Head of caudate nucleus (tissue), 42 donors: ENCODE measurements at regions not wholly inside any gene's neighbourhood (a gene's known extent, or its start where the extent isn't known, plus 50 kb on each side); places are given as distances from the start of the nearest gene placed in this dataset.
"Not testable (repeated sequence)": the region's sequence is repeated elsewhere in the genome, so short reads cannot be mapped to it uniquely, and the experiment has no call there.

Source experiments
- DNase-seq, 42 donors: peaks; one replicate each; pipeline versions ENCODE4 v3.0.0 to v3.0.0-alpha.2; 2020 to 2021; ENCODE audit warnings: mixed read lengths in 7 of 42
- intact Hi-C: fragments of 100-400 bp; cut with DNase I; formaldehyde crosslinking; loops from one replicate; pipeline ENCODE4 v1.15.0; 2022

DNA sequence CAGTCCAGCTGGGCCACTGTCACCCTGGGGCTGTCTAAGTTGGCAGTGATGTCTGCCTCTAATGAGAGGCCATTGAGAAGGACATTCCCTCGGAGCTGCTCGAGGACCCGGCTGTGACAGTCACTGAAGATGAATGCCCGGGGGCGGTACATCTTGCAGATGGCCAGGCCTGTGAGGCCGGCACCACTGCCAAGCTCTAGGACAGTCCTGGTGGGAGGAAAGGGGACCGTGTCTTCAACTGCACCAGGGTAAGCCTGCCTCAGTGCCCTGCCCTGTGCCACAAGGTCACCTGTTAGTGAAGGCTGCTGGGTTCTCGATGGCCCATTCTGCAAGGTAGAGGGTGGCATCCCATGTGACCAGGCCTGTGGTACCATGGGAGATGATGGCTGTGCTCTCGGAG is 236.6 kb upstream of the FRG2C start:
- intact Hi-C loops: loop anchor here (10.0 kb wide), 1 partner anchor 133 kb away; no protein-coding TSS in a partner anchor

GRCh38 chr3:75427906-75428305 is 236.2 kb upstream of the FRG2C start:
- not testable (repeated sequence) for DNase-seq
- intact Hi-C loops: loop anchor here (10.0 kb wide), 1 partner anchor 133 kb away; no protein-coding TSS in a partner anchor

More for the DNA sequence above, 236.6 kb upstream of the FRG2C start:
- peak in 1 of 42 donors; percentile 15 for DNase-seq

- intact Hi-C loops: loop anchor here (10.0 kb wide), 2 partner anchors 135 to 215 kb away; no protein-coding TSS in a partner anchor
- peak; percentile 53 to 92 (median 81) for DNase-seq
Observed at GRCh38 chr3:75429561-75430220, 234.4 kb upstream of the FRG2C start.

DNA sequence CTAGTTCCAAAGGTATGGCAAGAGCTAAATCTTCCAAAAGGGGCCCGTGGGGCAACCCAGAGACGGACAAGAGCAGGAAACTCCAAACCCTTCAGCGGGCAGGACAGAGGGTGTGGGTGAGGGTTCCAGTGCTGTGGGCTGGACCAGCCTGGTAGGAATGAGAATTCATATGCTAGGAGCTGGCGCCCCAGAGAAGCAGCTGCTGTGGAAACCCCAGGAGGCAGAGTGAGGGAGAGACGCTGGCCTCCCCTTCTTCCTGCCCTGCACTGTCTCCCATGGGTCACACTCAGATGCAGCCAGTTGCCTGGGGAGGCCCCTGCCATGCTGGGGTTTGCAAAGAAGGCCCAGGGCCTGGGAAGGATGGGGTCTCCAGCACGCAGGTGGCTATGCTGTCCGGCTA is 233.7 kb upstream of the FRG2C start:
- not testable (repeated sequence) for DNase-seq
- intact Hi-C loops: loop anchor here (10.0 kb wide), 1 partner anchor 214 kb away; no protein-coding TSS in a partner anchor

DNA sequence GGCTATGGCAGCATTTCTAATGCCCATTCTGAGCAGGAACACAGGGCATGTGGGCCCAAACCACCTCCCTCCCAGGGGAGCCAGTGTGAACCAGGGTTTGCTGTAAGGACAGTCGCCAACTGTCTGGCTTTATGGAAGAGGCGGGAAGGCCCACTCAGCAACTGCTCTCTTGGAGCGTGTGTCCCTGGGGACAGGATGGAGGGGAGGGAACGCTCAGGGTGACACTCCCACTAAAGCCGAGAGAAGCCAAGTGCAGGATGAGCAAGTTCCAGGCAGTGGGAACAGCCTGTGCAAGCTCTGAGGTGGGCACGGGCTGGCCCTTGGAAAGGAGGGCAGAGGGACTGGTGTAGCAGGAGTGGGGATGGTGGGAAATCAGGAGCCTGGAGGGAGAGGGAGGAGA is 233.0 kb upstream of the FRG2C start:
- intact Hi-C loops: loop anchor here (10.0 kb wide), 1 partner anchor 214 kb away; no protein-coding TSS in a partner anchor
- not testable (repeated sequence) for DNase-seq

DNA sequence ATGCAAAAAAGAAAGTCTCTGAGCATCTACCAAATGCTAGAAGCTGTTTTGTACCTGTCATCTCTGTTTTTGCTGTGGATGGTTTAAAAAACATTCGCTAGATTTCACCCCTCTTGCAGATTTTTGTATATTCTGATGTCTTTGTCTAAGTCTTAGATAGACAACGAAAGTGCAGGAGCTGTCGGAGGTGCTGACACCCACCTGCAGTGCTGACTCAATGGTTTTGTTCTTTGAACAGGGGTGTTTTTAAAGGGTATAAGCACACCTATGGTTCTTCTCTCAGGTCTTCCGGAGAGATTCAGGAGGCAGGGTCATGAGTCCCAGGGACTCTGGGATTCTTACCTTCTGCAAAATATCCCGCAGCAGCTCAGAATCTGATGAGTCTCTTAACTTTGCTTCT is 231.7 kb upstream of the FRG2C start:
- intact Hi-C loops: loop anchor here (10.0 kb wide), 1 partner anchor 212 kb away; no protein-coding TSS in a partner anchor
- DNase-seq: peak in 24 of 42 donors; percentile 19 to 76 (median 44)

- peak in 4 of 42 donors; percentile 12 to 47 (median 36) for DNase-seq
- intact Hi-C loops: loop anchor here (10.0 kb wide), 1 partner anchor 212 kb away; no protein-coding TSS in a partner anchor
Observed at GRCh38 chr3:75432885-75433284, 231.2 kb upstream of the FRG2C start.

- intact Hi-C loops: loop anchor here (10.0 kb wide), 1 partner anchor 212 kb away; no protein-coding TSS in a partner anchor
- not testable (repeated sequence) for DNase-seq
Observed at GRCh38 chr3:75433295-75433694, 230.8 kb upstream of the FRG2C start.

DNA sequence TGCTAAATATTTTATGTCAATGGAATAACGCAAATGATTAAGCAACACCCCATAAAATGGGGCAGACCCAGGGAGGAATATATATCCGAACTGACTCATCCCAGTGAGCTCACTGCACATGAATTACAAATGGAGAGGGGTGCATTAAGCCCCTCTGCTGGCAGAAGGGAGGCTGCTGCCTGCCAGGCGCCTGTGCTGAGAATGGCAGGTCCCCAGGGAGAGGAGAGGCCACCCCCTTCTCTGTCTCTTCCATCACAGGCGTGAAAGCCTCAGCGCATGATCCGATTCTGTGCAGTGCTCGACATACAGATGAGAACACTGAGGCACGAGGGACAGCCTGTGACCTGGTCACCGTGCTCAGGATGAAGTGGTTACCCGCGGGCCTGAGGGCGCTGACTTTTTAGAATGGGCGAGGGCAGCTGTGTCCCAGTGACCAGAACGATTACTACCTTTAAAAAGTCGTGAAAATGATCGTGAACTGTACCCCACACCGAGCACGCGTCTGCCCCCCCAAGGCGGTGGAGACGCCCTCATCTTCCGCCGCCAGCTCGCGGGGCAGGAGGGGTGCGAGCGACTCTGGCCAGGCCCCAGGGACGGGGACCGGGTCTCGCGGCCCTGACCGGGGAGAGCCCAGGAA is 229.7 kb upstream of the FRG2C start:
- peak in 39 of 42 donors; percentile 19 to 84 (median 48) for DNase-seq
- intact Hi-C loops: loop anchor here (10.0 kb wide), 1 partner anchor 210 kb away; no protein-coding TSS in a partner anchor

- DNase-seq: peak; percentile 91 to 100 (median 98)
- intact Hi-C loops: loop anchor here (10.0 kb wide), 1 partner anchor 210 kb away; no protein-coding TSS in a partner anchor
Observed at GRCh38 chr3:75434913-75435793, 229.0 kb upstream of the FRG2C start.

DNA sequence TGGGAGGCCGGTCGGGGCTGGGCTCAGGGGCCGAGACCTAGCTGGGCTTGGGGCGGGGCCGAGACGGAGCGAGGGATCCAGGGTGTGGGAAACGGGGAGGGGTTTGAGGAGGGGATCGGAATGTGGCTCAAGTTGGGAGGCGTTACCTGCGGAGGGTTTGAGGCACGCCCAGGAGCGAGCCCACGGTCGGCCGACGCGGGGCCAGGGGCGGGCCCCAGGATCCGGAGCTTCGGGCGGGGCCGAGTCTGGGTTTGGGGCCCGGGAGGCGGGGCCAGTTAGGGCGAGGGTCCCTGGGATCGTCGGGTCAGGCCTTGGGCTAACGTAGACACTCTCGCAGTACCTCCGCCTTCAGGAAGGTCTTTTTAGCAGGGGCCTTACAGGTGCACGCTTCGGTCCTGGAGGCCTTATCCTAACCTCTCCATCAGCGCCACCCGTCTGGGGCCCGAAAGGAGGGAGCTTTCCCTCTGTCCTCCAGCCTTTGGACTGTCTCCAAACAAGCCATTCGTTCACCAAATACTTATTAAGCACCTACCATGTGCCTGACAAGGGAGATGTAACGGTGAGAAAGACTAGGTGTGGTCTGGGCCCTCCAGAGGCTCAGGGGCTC is 228.2 kb upstream of the FRG2C start:
- DNase-seq: not testable (repeated sequence)
- intact Hi-C loops: loop anchor here (10.0 kb wide), 1 partner anchor 209 kb away; no protein-coding TSS in a partner anchor

GRCh38 chr3:75440986-75441385 is 223.1 kb upstream of the FRG2C start:
- intact Hi-C loops: not testable (repeated sequence)

DNA sequence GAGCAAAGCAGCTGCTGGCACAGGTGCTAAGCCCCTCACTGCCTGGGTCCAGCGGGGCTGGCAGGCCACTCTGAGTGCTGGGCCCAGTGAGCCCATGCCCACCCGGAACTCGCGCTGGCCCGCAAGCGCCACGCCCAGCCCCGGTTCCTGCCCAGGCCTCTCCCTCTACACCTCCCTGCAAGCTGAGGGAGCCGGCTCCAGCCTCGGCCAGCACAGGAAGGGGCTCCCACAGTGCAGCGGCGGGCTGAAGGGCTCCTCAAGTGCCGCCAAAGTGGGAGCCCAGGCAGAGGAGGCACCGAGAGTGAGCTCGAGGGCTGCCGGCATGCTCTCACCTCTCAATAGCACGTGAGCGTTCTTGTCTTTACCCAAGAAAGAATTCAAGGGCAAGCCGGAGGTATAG is 219.5 kb upstream of the FRG2C start:
- intact Hi-C loops, DNase-seq: not testable (repeated sequence)

More at GRCh38 chr3:75440986-75441385, 223.1 kb upstream of the FRG2C start:
- DNase-seq: not testable (repeated sequence)

GRCh38 chr3:75445234-75445633 is 218.9 kb upstream of the FRG2C start:
- DNase-seq, intact Hi-C loops: not testable (repeated sequence)

DNA sequence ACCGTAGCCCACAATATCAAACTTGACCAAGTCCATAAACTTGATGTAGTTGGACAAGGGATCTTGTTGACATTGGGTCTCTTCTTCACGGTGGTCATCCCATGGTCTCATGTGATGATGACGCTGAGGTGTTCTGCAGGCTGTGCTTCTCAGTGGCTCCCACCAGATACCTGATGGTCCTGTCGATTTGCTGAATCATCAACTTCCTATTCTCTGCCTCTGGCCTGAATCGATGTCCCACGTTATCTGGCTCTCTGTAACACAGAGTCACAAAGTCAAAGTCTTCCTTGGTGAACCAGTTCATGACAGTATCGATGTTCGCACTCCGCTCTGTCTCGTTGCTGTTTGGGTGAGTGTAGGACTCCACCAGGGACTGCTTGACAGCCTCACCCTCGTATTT is 217.2 kb upstream of the FRG2C start:
- intact Hi-C loops, DNase-seq: not testable (repeated sequence)

GRCh38 chr3:75453328-75453727 is 210.8 kb upstream of the FRG2C start:
- peak in 24 of 42 donors; percentile 5 to 61 (median 22) for DNase-seq
- intact Hi-C loops: not testable (repeated sequence)

DNA sequence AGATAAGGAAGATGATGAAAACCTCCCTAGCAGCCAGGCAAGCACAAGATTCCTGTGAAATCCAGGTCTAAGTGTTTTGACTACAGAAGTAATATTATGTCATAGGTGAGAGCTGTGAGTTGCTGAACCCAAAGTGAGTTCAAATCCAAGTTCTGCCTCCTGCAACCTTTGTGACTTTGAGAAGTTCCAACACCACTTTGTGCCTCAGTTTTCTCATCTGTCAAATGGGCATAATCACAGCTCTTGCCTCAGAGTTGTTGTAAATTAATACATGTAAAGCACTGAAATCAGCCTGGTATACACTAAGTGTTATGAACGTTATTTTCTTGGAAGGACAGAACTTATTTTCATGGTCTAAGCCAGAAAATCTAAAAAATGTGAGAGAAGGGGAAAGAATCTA is 210.3 kb upstream of the FRG2C start:
- intact Hi-C loops, DNase-seq: not testable (repeated sequence)

- DNase-seq, intact Hi-C loops: not testable (repeated sequence)
Observed at GRCh38 chr3:75474530-75474929, 189.6 kb upstream of the FRG2C start.
